ENCODE measurements at regions not wholly inside any gene's neighbourhood (a gene's known extent, or its start where the extent isn't known, plus 50 kb on each side); places are given as distances from the start of the nearest gene placed in this dataset.

GRCh38 chr18:52280702-52281101 lies 59.3 kb upstream of the DCC start:
- H3K4me3 Mint-ChIP-seq (ENCODE audit: low read depth, unreplicated experiment) = no peak overlapping the region
- H3K9me3 Mint-ChIP-seq (ENCODE audit: low read depth, unreplicated experiment) = no peaks in the 10 kb centered on the region
- no TSS peak for BruUV-seq (replicated peaks)
- CTCF ChIA-PET = no interaction called here
- DNase-seq = no peak
- H3K36me3 Mint-ChIP-seq (ENCODE audit: insufficient read depth, unreplicated experiment) = no peaks in the 10 kb centered on the region
- no peak overlapping the region for H3K27ac Mint-ChIP-seq (ENCODE audit: unreplicated experiment)
- H3K4me1 Mint-ChIP-seq (ENCODE audit: low read depth, unreplicated experiment) = no peaks in the 10 kb centered on the region
- TF ChIP-seq CTCF (IDR thresholded peaks at IDR 0.05; ENCODE audit: unreplicated experiment) = no peak
- H3K27me3 Mint-ChIP-seq (ENCODE audit: unreplicated experiment) = peaks cover 4% of the 10 kb centered on the region
- intact Hi-C loops (cut with micrococcal nuclease; ENCODE audit: unreplicated experiment) = no loop called here

GRCh38 chr18:52283927-52284326 lies 56.1 kb upstream of the DCC start:
- Mint-ChIP-seq H3K4me1 (ENCODE audit: low read depth, unreplicated experiment) (no peaks in the 10 kb centered on the region), H3K36me3 (ENCODE audit: insufficient read depth, unreplicated experiment) (no peaks in the 10 kb centered on the region), H3K9me3 (ENCODE audit: low read depth, unreplicated experiment) (no peaks in the 10 kb centered on the region), H3K27ac (ENCODE audit: unreplicated experiment) (no peak overlapping the region), H3K27me3 (ENCODE audit: unreplicated experiment) (peaks cover 9% of the 10 kb centered on the region), H3K4me3 (ENCODE audit: low read depth, unreplicated experiment) (no peak overlapping the region)
- DNase-seq = no peak
- CTCF ChIA-PET = no interaction called here
- TF ChIP-seq CTCF (IDR thresholded peaks at IDR 0.05; ENCODE audit: unreplicated experiment) = no peak
- intact Hi-C loops (cut with micrococcal nuclease; ENCODE audit: unreplicated experiment) = no loop called here
- BruUV-seq (replicated peaks) = no TSS peak

- Mint-ChIP-seq H3K36me3 (ENCODE audit: insufficient read depth, unreplicated experiment) (no peaks in the 10 kb centered on the region), H3K9me3 (ENCODE audit: low read depth, unreplicated experiment) (no peaks in the 10 kb centered on the region), H3K4me1 (ENCODE audit: low read depth, unreplicated experiment) (no peaks in the 10 kb centered on the region), H3K4me3 (ENCODE audit: low read depth, unreplicated experiment) (no peak overlapping the region), H3K27me3 (ENCODE audit: unreplicated experiment) (peaks cover 9% of the 10 kb centered on the region), H3K27ac (ENCODE audit: unreplicated experiment) (no peak overlapping the region)
- intact Hi-C loops (cut with micrococcal nuclease; ENCODE audit: unreplicated experiment) = loop anchor here (5.0 kb wide), 1 partner anchor 1174 kb away; no protein-coding TSS in a partner anchor
- BruUV-seq (replicated peaks) = no TSS peak
- no peak for TF ChIP-seq CTCF (IDR thresholded peaks at IDR 0.05; ENCODE audit: unreplicated experiment)
- CTCF ChIA-PET = no interaction called here
- DNase-seq = no peak
Observed at GRCh38 chr18:52286675-52287074, 53.3 kb upstream of the DCC start.

GRCh38 chr18:52287151-52287550 lies 52.8 kb upstream of the DCC start:
- H3K4me3 Mint-ChIP-seq (ENCODE audit: low read depth, unreplicated experiment) = no peak overlapping the region
- intact Hi-C loops (cut with micrococcal nuclease; ENCODE audit: unreplicated experiment) = loop anchor here (5.0 kb wide), 1 partner anchor 1175 kb away; no protein-coding TSS in a partner anchor
- H3K27ac Mint-ChIP-seq (ENCODE audit: unreplicated experiment) = no peak overlapping the region
- H3K9me3 Mint-ChIP-seq (ENCODE audit: low read depth, unreplicated experiment) = no peaks in the 10 kb centered on the region
- H3K36me3 Mint-ChIP-seq (ENCODE audit: insufficient read depth, unreplicated experiment) = no peaks in the 10 kb centered on the region
- no peak for TF ChIP-seq CTCF (IDR thresholded peaks at IDR 0.05; ENCODE audit: unreplicated experiment)
- BruUV-seq (replicated peaks) = no TSS peak
- no peak for DNase-seq
- peaks cover 9% of the 10 kb centered on the region for H3K27me3 Mint-ChIP-seq (ENCODE audit: unreplicated experiment)
- CTCF ChIA-PET = no interaction called here
- H3K4me1 Mint-ChIP-seq (ENCODE audit: low read depth, unreplicated experiment) = no peaks in the 10 kb centered on the region

All from Calu3 (cell line).